ENCODE measurements at regions not wholly inside any gene's neighbourhood (a gene's known extent, or its start where the extent isn't known, plus 50 kb on each side); places are given as distances from the start of the nearest gene placed in this dataset.

DNA sequence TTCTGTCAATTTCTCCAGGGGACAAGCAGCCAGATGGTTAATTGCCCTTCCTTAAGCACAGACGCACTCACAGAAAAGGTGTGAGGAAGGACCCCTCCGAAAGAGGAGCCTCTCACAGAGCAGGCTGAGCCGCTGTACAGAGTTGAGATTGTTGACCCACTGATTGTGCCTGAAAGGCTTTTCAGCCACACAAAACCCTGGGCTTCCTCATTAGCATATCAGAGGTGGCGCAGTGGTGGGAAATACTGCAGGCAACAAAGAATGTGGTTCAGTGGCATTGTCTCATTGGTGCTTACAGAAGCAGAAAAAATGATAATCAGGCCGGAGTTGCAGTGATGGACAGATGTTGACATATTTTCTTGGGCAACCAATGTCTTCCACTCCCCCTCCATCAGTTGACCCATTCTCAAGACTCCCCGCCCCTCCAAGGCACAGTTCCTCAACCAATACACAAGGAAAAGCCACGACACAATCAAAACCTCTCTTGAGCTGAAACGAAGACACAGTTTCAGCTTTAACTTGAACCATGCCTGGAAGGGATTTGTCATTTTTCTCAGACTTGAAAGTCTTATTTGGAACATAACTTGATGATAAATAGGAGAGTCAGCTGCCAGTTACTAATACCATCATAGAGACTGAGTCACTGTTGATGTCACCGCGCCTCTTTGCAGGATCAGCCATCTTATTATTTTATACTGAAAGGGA, 53.1 kb downstream of the ATXN3L start:
- H3K4me3 ChIP-seq, result no peak overlapping the region
- no peaks in the 10 kb centered on the region for H3K27me3 ChIP-seq
- H3K36me3 ChIP-seq, result no peaks in the 10 kb centered on the region
- TF ChIP-seq POLR2A (IDR thresholded peaks at IDR 0.05) (no peak), EP300 (IDR thresholded peaks at IDR 0.05) (no peak)
- TF ChIP-seq, protein P1, sequence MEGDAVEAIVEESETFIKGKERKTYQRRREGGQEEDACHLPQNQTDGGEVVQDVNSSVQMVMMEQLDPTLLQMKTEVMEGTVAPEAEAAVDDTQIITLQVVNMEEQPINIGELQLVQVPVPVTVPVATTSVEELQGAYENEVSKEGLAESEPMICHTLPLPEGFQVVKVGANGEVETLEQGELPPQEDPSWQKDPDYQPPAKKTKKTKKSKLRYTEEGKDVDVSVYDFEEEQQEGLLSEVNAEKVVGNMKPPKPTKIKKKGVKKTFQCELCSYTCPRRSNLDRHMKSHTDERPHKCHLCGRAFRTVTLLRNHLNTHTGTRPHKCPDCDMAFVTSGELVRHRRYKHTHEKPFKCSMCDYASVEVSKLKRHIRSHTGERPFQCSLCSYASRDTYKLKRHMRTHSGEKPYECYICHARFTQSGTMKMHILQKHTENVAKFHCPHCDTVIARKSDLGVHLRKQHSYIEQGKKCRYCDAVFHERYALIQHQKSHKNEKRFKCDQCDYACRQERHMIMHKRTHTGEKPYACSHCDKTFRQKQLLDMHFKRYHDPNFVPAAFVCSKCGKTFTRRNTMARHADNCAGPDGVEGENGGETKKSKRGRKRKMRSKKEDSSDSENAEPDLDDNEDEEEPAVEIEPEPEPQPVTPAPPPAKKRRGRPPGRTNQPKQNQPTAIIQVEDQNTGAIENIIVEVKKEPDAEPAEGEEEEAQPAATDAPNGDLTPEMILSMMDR (IDR thresholded peaks at IDR 0.05), result no peak
- 79 to 83% methylated on average over 10 of the region's 10 CpGs for WGBS, 2 donors
- H3K27ac ChIP-seq, result no peak overlapping the region
- H3K4me1 ChIP-seq, result no peaks in the 10 kb centered on the region
- no peak for DNase-seq (ENCODE audit: low spot score in 2 of 2)
- no peaks in the 10 kb centered on the region for H3K9me3 ChIP-seq

DNA sequence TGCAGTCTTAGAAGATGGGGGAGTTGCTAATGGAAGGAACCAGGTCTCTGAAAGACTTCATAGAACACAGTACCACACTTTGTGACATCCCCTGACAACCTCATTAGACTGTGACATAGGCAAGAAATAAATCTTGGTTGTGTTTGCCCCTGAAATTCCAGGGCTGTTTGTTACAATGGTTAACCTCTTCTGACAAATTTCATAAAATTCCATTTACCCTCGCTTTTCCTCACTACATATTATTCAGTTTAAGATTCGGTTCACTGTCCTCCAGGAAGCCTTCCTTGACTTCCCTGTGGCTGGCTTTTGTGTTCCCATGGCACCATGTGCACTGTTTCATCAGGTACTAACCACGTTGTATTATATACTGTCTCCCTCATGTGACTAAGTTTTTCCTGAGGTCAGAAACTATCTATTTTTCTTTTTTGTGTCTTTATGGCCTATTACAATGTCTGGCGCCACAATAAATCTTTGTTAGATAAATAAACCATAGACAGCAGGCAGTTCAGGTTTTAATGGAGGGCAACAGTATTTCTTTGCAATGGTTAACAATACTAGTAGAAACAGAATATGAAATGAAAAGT, 54.2 kb downstream of the ATXN3L start:
- Histone ChIP-seq H3K27me3 (no peaks in the 10 kb centered on the region), H3K27ac (no peak overlapping the region), H3K4me1 (no peaks in the 10 kb centered on the region), H3K4me3 (no peak overlapping the region), H3K9me3 (no peaks in the 10 kb centered on the region), H3K36me3 (no peaks in the 10 kb centered on the region)
- TF ChIP-seq EP300 (IDR thresholded peaks at IDR 0.05) (no peak), POLR2A (IDR thresholded peaks at IDR 0.05) (no peak)
- TF ChIP-seq, protein P1 (IDR thresholded peaks at IDR 0.05), result no peak
- 82 to 91% methylated on average over 4 of the region's 4 CpGs for whole genome bisulfite sequencing, 2 donors
- DNase-seq (ENCODE audit: low spot score in 2 of 2), result no peak

DNA sequence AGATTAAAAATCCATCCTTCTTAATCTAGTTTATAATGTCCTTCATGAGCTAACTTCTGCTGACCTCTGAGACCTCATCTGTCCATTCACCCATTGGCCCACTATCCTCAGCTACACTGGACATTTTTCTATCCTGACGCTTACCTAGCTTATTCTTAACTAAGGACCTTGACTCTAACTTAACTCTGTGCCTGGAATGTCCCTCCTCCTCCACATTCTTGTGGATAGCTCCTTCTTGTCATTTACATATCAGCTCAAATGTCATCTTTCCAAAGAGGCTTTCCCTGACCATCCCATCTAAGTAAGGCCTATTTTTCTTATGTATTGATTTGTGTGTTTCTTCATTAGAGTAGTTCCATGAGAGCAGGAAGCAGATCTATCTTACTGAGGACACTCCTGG, 54.7 kb downstream of the ATXN3L start:
- no peak for DNase-seq (ENCODE audit: low spot score in 2 of 2)
- no peaks in the 10 kb centered on the region for H3K9me3 ChIP-seq
- no peaks in the 10 kb centered on the region for H3K27me3 ChIP-seq
- no peaks in the 10 kb centered on the region for H3K36me3 ChIP-seq
- TF ChIP-seq POLR2A (IDR thresholded peaks at IDR 0.05) (no peak), EP300 (IDR thresholded peaks at IDR 0.05) (no peak)
- TF ChIP-seq, protein P1 (IDR thresholded peaks at IDR 0.05), result no peak
- no peaks in the 10 kb centered on the region for H3K4me1 ChIP-seq
- H3K4me3 ChIP-seq, result no peak overlapping the region
- no peak overlapping the region for H3K27ac ChIP-seq
- WGBS, 2 donors, result 86 to 90% methylated on average over 1 of the region's 1 CpG

DNA sequence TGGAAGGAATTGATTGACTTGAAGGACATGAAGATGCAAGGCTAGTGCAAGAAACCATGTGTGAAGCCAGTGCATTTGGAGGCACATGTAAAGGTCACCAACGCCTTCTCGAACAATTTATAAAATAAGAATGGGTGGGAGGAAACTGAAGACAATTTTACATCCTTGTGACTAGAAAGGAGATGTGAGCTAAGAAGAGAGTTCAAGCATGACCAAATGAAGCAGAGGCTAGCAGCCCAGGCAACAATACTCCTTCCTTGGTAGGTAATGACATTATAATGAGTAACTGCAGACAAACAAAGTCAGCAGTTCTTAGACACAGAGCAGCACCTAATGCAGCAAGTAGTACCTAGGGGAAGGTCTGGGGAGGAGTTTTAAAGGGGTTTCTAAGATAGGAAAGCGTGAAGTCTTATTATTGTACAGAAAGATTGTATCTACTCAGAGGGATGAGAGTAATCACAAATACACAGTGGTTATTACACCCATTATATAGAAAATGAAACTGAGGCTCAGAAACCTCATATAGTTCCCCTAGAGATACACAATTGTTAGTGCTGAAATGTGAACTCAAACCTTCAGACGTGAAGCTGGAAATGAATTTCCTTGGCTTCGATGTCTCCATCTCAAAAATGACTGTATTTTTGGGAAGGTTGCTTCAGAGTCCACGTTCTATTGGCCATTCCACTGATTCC, 56.1 kb downstream of the ATXN3L start:
- WGBS, 2 donors, result 87 to 95% methylated on average over 6 of the region's 6 CpGs
- Histone ChIP-seq H3K36me3 (no peaks in the 10 kb centered on the region), H3K4me1 (no peaks in the 10 kb centered on the region), H3K4me3 (no peak overlapping the region), H3K27ac (no peak overlapping the region), H3K9me3 (no peaks in the 10 kb centered on the region), H3K27me3 (no peaks in the 10 kb centered on the region)
- no peak for DNase-seq (ENCODE audit: low spot score in 2 of 2)
- TF ChIP-seq EP300 (IDR thresholded peaks at IDR 0.05) (no peak), POLR2A (IDR thresholded peaks at IDR 0.05) (no peak)
- TF ChIP-seq, protein P1 (IDR thresholded peaks at IDR 0.05), result no peak

DNA sequence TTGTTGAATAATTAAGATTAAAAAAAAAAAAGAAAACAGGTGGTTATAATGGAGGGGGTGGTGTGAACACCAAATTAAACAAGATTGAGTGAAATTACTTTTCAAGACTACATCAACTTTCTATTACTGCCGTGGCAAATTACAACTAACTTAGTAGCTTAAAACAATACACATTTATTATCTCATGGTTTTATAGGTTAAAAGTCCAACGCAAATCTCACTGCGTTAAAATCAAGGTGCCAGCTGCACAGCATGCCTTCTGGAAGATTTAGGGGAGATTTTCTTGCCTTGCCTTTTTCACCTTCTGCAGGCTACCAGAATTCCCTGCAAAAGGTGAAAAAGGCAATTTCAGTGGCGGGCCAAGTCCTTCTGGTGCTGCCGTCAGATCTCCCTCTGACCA, 58.5 kb downstream of the ATXN3L start:
- WGBS, 2 donors, result 83 to 91% methylated on average over 5 of the region's 5 CpGs
- H3K4me3 ChIP-seq, result no peak overlapping the region
- no peak for TF ChIP-seq EP300 (IDR thresholded peaks at IDR 0.05)
- no peak for TF ChIP-seq POLR2A (IDR thresholded peaks at IDR 0.05)
- TF ChIP-seq, protein P1 (IDR thresholded peaks at IDR 0.05), result no peak

More for the DNA sequence above, 58.5 kb downstream of the ATXN3L start:
- Histone ChIP-seq H3K27ac (no peak overlapping the region), H3K4me1 (no peaks in the 10 kb centered on the region), H3K27me3 (no peaks in the 10 kb centered on the region), H3K9me3 (no peaks in the 10 kb centered on the region), H3K36me3 (no peaks in the 10 kb centered on the region)
- DNase-seq (ENCODE audit: low spot score in 2 of 2), result no peak
